ENCODE measurements at regions not wholly inside any gene's neighbourhood (a gene's known extent, or its start where the extent isn't known, plus 50 kb on each side); places are given as distances from the start of the nearest gene placed in this dataset.
"Not testable (repeated sequence)": the region's sequence is repeated elsewhere in the genome, so short reads cannot be mapped to it uniquely, and the experiment has no call there.

GRCh38 chrY:11099004-11099403 is 1571.3 kb downstream of the TSPY10 start:
- no peak overlapping the region for H3K9ac ChIP-seq (ENCODE audit: low read length)
- H3K27ac Mint-ChIP-seq (ENCODE audit: unreplicated experiment) = no peak overlapping the region
- DNase-seq (ENCODE audit: low read depth) (no peak), FAIRE-seq (no peak)
- H3K4me2 ChIP-seq (ENCODE audit: low read length) = no peak overlapping the region
- H3K79me2 ChIP-seq (ENCODE audit: insufficient read depth, low read length) = no peaks in the 10 kb centered on the region
- H3K36me3 Mint-ChIP-seq (ENCODE audit: low read depth, unreplicated experiment) = no peaks in the 10 kb centered on the region
- H3K4me1 Mint-ChIP-seq (ENCODE audit: low read depth, unreplicated experiment) = no peaks in the 10 kb centered on the region
- no peaks in the 10 kb centered on the region for H3K27me3 ChIP-seq (ENCODE audit: insufficient read depth, low read length)
- H3K4me1 ChIP-seq (ENCODE audit: insufficient read depth, low read length) = no peaks in the 10 kb centered on the region
- H3K9me3 ChIP-seq (ENCODE audit: insufficient read depth, low read depth, low read length) = no peaks in the 10 kb centered on the region
- H2AFZ ChIP-seq (ENCODE audit: low read depth, low read length) = no peak overlapping the region
- H3K36me3 ChIP-seq (ENCODE audit: insufficient read depth, low read length) = no peaks in the 10 kb centered on the region
- H3K4me3 ChIP-seq (ENCODE audit: insufficient read depth, low read depth, low read length) = no peak overlapping the region
- H3K27me3 Mint-ChIP-seq (ENCODE audit: low read depth, unreplicated experiment) = no peaks in the 10 kb centered on the region
- TF ChIP-seq CTCF (IDR thresholded peaks at IDR 0.05; ENCODE audit: insufficient read depth, low read depth, low read length) (no peak), EZH2 (IDR thresholded peaks at IDR 0.05; ENCODE audit: insufficient read depth, low read length) (no peak)
- no peaks in the 10 kb centered on the region for H3K9me3 Mint-ChIP-seq (ENCODE audit: unreplicated experiment)
- H4K20me1 ChIP-seq (ENCODE audit: insufficient read depth, low read length) = no peaks in the 10 kb centered on the region
- no peak overlapping the region for H3K4me3 Mint-ChIP-seq (ENCODE audit: unreplicated experiment)
- H3K27ac ChIP-seq (ENCODE audit: low read depth, low read length) = no peak overlapping the region

DNA sequence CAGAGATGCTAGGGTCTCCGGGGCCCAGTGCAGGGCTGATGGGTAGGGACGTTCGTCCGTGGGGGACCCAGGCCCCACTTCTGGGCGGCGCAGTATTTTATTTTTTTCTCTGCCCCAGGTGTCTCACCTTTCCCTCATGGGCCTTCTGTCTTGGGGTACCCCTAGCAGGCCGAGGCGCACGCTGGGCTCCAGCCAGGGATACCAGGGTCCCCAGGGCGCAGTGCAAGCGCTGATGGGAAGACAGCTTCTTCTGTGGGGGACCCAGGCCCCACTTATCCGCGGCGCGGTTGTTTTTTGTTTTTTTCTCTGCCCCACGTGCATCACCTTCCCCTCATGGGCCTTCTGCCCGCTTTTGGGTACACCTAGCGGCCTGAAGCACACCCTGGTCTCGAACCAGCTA is 1572.8 kb downstream of the TSPY10 start:
- H4K20me1 ChIP-seq (ENCODE audit: insufficient read depth, low read length); H3K4me1 Mint-ChIP-seq (ENCODE audit: low read depth, unreplicated experiment); H3K27ac Mint-ChIP-seq (ENCODE audit: unreplicated experiment); H3K4me2 ChIP-seq (ENCODE audit: low read length); H2AFZ ChIP-seq (ENCODE audit: low read depth, low read length); H3K9me3 Mint-ChIP-seq (ENCODE audit: unreplicated experiment); H3K27me3 ChIP-seq (ENCODE audit: insufficient read depth, low read length); FAIRE-seq; DNase-seq (ENCODE audit: low read depth); H3K36me3 Mint-ChIP-seq (ENCODE audit: low read depth, unreplicated experiment); H3K36me3 ChIP-seq (ENCODE audit: insufficient read depth, low read length); H3K4me3 ChIP-seq (ENCODE audit: insufficient read depth, low read depth, low read length); H3K27ac ChIP-seq (ENCODE audit: low read depth, low read length); H3K9ac ChIP-seq (ENCODE audit: low read length); H3K4me3 Mint-ChIP-seq (ENCODE audit: unreplicated experiment); H3K27me3 Mint-ChIP-seq (ENCODE audit: low read depth, unreplicated experiment); H3K4me1 ChIP-seq (ENCODE audit: insufficient read depth, low read length); H3K9me3 ChIP-seq (ENCODE audit: insufficient read depth, low read depth, low read length); H3K79me2 ChIP-seq (ENCODE audit: insufficient read depth, low read length): not testable (repeated sequence)

- H3K9me3 ChIP-seq (ENCODE audit: insufficient read depth, low read depth, low read length); H3K4me2 ChIP-seq (ENCODE audit: low read length); H3K4me1 ChIP-seq (ENCODE audit: insufficient read depth, low read length); H3K4me1 Mint-ChIP-seq (ENCODE audit: low read depth, unreplicated experiment); H3K4me3 ChIP-seq (ENCODE audit: insufficient read depth, low read depth, low read length); H3K27ac Mint-ChIP-seq (ENCODE audit: unreplicated experiment); H3K79me2 ChIP-seq (ENCODE audit: insufficient read depth, low read length); H3K27me3 Mint-ChIP-seq (ENCODE audit: low read depth, unreplicated experiment); H3K36me3 ChIP-seq (ENCODE audit: insufficient read depth, low read length); H4K20me1 ChIP-seq (ENCODE audit: insufficient read depth, low read length); H3K36me3 Mint-ChIP-seq (ENCODE audit: low read depth, unreplicated experiment); FAIRE-seq; H3K9me3 Mint-ChIP-seq (ENCODE audit: unreplicated experiment); H3K4me3 Mint-ChIP-seq (ENCODE audit: unreplicated experiment); H2AFZ ChIP-seq (ENCODE audit: low read depth, low read length); H3K9ac ChIP-seq (ENCODE audit: low read length); H3K27ac ChIP-seq (ENCODE audit: low read depth, low read length); DNase-seq (ENCODE audit: low read depth); H3K27me3 ChIP-seq (ENCODE audit: insufficient read depth, low read length): not testable (repeated sequence)
Observed at GRCh38 chrY:11102987-11103386, 1575.3 kb downstream of the TSPY10 start.

DNA sequence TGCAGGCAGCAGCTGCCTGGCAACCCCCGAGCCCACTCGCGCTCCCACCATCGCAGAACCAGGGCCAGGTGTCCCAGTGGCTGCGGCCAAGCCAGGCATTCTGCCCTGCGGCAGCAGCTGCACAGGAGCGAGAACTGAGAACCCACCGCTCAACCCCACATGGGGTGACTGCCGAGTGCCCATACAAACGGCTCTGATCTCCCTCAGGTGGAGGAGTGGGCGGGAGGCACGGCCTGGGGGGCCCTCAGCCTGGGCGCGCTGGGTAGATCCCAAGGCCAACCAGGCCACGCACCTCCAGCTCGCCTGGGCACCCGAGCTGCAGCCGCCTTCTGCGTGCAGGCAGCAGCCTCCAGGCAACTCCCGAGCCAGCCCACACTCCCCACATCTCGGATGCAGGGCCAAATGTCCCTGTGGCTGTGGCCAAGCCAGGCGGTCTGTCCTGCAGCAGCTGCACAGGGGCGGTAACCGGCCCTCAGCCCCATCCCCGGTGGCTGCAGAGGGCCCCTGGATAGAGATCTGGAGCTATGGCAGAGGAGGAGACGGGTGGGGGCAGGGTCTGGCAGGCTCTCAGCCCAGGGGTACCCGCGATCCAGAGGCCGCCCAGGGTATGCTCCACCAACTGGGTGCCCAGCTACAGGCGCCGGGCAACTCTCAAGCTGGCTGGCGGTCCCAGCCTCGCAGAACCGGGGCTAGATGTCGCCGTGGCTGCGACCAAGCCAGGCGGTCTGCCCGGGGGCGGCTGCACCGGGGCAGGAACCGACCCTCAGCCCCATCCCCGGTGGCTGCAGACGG is 1579.6 kb downstream of the TSPY10 start:
- DNase-seq (ENCODE audit: low read depth); H3K36me3 ChIP-seq (ENCODE audit: insufficient read depth, low read length); H3K27ac Mint-ChIP-seq (ENCODE audit: unreplicated experiment); H2AFZ ChIP-seq (ENCODE audit: low read depth, low read length); H3K9me3 Mint-ChIP-seq (ENCODE audit: unreplicated experiment); H3K4me1 ChIP-seq (ENCODE audit: insufficient read depth, low read length); H4K20me1 ChIP-seq (ENCODE audit: insufficient read depth, low read length); H3K9me3 ChIP-seq (ENCODE audit: insufficient read depth, low read depth, low read length); H3K36me3 Mint-ChIP-seq (ENCODE audit: low read depth, unreplicated experiment); H3K4me1 Mint-ChIP-seq (ENCODE audit: low read depth, unreplicated experiment); H3K4me3 Mint-ChIP-seq (ENCODE audit: unreplicated experiment); H3K4me3 ChIP-seq (ENCODE audit: insufficient read depth, low read depth, low read length); H3K4me2 ChIP-seq (ENCODE audit: low read length); H3K27me3 Mint-ChIP-seq (ENCODE audit: low read depth, unreplicated experiment); FAIRE-seq; H3K9ac ChIP-seq (ENCODE audit: low read length); H3K27me3 ChIP-seq (ENCODE audit: insufficient read depth, low read length); H3K27ac ChIP-seq (ENCODE audit: low read depth, low read length); H3K79me2 ChIP-seq (ENCODE audit: insufficient read depth, low read length): not testable (repeated sequence)

GRCh38 chrY:11151724-11152123 is 1549.3 kb upstream of the USP9Y start:
- H3K4me3 ChIP-seq (ENCODE audit: insufficient read depth, low read depth, low read length); H3K27me3 ChIP-seq (ENCODE audit: insufficient read depth, low read length); H3K27me3 Mint-ChIP-seq (ENCODE audit: low read depth, unreplicated experiment); H3K27ac Mint-ChIP-seq (ENCODE audit: unreplicated experiment); H3K36me3 Mint-ChIP-seq (ENCODE audit: low read depth, unreplicated experiment); H3K4me1 ChIP-seq (ENCODE audit: insufficient read depth, low read length); H2AFZ ChIP-seq (ENCODE audit: low read depth, low read length); H3K9me3 ChIP-seq (ENCODE audit: insufficient read depth, low read depth, low read length); DNase-seq (ENCODE audit: low read depth); FAIRE-seq; H3K4me3 Mint-ChIP-seq (ENCODE audit: unreplicated experiment); H3K27ac ChIP-seq (ENCODE audit: low read depth, low read length); H3K9ac ChIP-seq (ENCODE audit: low read length); H3K4me1 Mint-ChIP-seq (ENCODE audit: low read depth, unreplicated experiment); H3K79me2 ChIP-seq (ENCODE audit: insufficient read depth, low read length); H3K9me3 Mint-ChIP-seq (ENCODE audit: unreplicated experiment); H3K4me2 ChIP-seq (ENCODE audit: low read length); H4K20me1 ChIP-seq (ENCODE audit: insufficient read depth, low read length); H3K36me3 ChIP-seq (ENCODE audit: insufficient read depth, low read length): not testable (repeated sequence)
